ENCODE measurements at regions not wholly inside any gene's neighbourhood (a gene's known extent, or its start where the extent isn't known, plus 50 kb on each side); places are given as distances from the start of the nearest gene placed in this dataset.

GRCh38 chr20:58103961-58104360 is 124.5 kb downstream of the ANKRD60 start:
- Histone ChIP-seq H2BK5ac (ENCODE audit: low read depth, low read length) (no peak overlapping the region), H3K4me3 (ENCODE audit: extremely low read depth in 1 of 4, insufficient read depth in 2 of 4, low read depth in 3 of 4, low read length in 4 of 4) (no peak overlapping the region), H4K8ac (ENCODE audit: extremely low read depth, insufficient read depth, low read length) (no peak overlapping the region), H3K27ac (ENCODE audit: low read depth, low read length) (no peak overlapping the region), H3K18ac (ENCODE audit: extremely low read depth, low read length) (no peak overlapping the region), H3K27me3 (replicated peaks in 1 of 4; ENCODE audit: control insufficient read depth in 3 of 4, extremely low read depth in 1 of 4, insufficient read depth in 3 of 4, low read length in 3 of 4) (no peaks in the 10 kb centered on the region), H3K14ac (ENCODE audit: insufficient read length) (no peak overlapping the region), H3K4me1 (replicated peaks in 1 of 4; ENCODE audit: control insufficient read depth in 3 of 4, insufficient read depth in 4 of 4, low read length in 3 of 4) (no peaks in the 10 kb centered on the region), H2BK120ac (replicated peaks; ENCODE audit: low read depth, low read length) (no peak overlapping the region), H3K4me2 (ENCODE audit: insufficient read depth in 1 of 2, low read depth in 2 of 2, low read length in 2 of 2) (no peak overlapping the region), H2BK15ac (ENCODE audit: low read length) (no peak overlapping the region), H2BK12ac (ENCODE audit: low read depth, low read length) (no peak overlapping the region), H3K79me2 (ENCODE audit: control insufficient read depth in 1 of 2, insufficient read depth in 2 of 2, low read length in 2 of 2) (no peaks in the 10 kb centered on the region), H3K9me3 (ENCODE audit: insufficient read depth in 2 of 2, low read depth in 1 of 2, low read length in 1 of 2) (no peaks in the 10 kb centered on the region), H4K91ac (replicated peaks; ENCODE audit: insufficient read length, low read length) (no peak overlapping the region), H2AFZ (ENCODE audit: low read length) (no peak overlapping the region), H4K20me1 (replicated peaks in 1 of 2; ENCODE audit: control insufficient read depth in 1 of 2, insufficient read depth in 2 of 2, low read length in 2 of 2) (no peaks in the 10 kb centered on the region), H3K9ac (replicated peaks in 1 of 4; ENCODE audit: extremely low read depth in 1 of 4, low read depth in 3 of 4, low read length in 3 of 4) (no peak overlapping the region), H3K23me2 (ENCODE audit: low read depth, low read length) (no peaks in the 10 kb centered on the region), H2BK20ac (ENCODE audit: low read length) (no peak overlapping the region), H3K4ac (replicated peaks; ENCODE audit: insufficient read length, low read depth, low read length) (peak overlapping the region; percentile 33), H4K5ac (ENCODE audit: insufficient read length, low read depth, low read length) (no peak overlapping the region), H3K36me3 (ENCODE audit: control insufficient read depth in 2 of 4, insufficient read depth in 4 of 4, low read length in 3 of 4) (no peaks in the 10 kb centered on the region), H3K23ac (ENCODE audit: insufficient read length) (no peak overlapping the region), H3K56ac (replicated peaks; ENCODE audit: insufficient read length, low read depth, low read length) (no peak overlapping the region), H2AK5ac (ENCODE audit: low read depth, low read length) (no peak overlapping the region), H3K79me1 (ENCODE audit: low read depth, low read length) (no peaks in the 10 kb centered on the region)
- POLR2A ChIA-PET (ENCODE audit: partially characterized antibody), result no interaction called here
- FAIRE-seq (no peak), DNase-seq (ENCODE audit: low read depth in 1 of 2, low spot score in 2 of 2) (no peak)
- CTCF ChIA-PET (ENCODE audit: partially characterized antibody), result interaction anchor here (0.6 to 2.3 kb wide), 5 partner anchors 10 to 17 kb away, joined by 3 to 10 read pairs (median 3); no protein-coding TSS in a partner anchor
- 88% methylated on average over 8 of the region's 8 CpGs; no CpG with 5 or more reads in 1 of the 2 experiments for WGBS, 2 experiments (ENCODE audit: extremely low coverage in 1 of 2, insufficient coverage in 1 of 2, insufficient read length in 1 of 2, insufficient replicate concordance in 2 of 2, low coverage in 1 of 2, low lambda C conversion rate in 2 of 2, missing lambda C conversion rate in 1 of 2)
- TF ChIP-seq MAX (IDR thresholded peaks at IDR 0.05), result no peak
- no peak for TF ChIP-seq NRF1 (IDR thresholded peaks at IDR 0.05; ENCODE audit: low read depth, low read length)
- no peak for TF ChIP-seq KDM1A (IDR thresholded peaks at IDR 0.05; ENCODE audit: borderline replicate concordance, low read length)
- TF ChIP-seq, protein P1, sequence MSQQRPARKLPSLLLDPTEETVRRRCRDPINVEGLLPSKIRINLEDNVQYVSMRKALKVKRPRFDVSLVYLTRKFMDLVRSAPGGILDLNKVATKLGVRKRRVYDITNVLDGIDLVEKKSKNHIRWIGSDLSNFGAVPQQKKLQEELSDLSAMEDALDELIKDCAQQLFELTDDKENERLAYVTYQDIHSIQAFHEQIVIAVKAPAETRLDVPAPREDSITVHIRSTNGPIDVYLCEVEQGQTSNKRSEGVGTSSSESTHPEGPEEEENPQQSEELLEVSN (IDR thresholded peaks at IDR 0.05), result no peak
- no peak for TF ChIP-seq ATF2 (IDR thresholded peaks at IDR 0.05; ENCODE audit: low read length)
- no peak for TF ChIP-seq TEAD4 (IDR thresholded peaks at IDR 0.05; ENCODE audit: low read depth, low read length)
- no peak for TF ChIP-seq ASH2L (IDR thresholded peaks at IDR 0.05; ENCODE audit: low read length)
- TF ChIP-seq SP2 (IDR thresholded peaks at IDR 0.05; ENCODE audit: low read length), result no peak
- TF ChIP-seq PHF8 (conservative IDR thresholded peaks at IDR 0.05; ENCODE audit: low read depth, low read length), result no peak
- TF ChIP-seq CBX5 (IDR thresholded peaks at IDR 0.05; ENCODE audit: low read depth, low read length), result no peak

Data from H1 (cell line).